Astrocyte (in vitro differentiated cells and primary cell): ENCODE measurements at regions not wholly inside any gene's neighbourhood (a gene's known extent, or its start where the extent isn't known, plus 50 kb on each side); places are given as distances from the start of the nearest gene placed in this dataset.

Experiments used
- DNase-seq: peaks from one replicate; pipeline ENCODE4 v3.0.0-alpha.2; 2010; ENCODE audit warnings: low read depth
- FAIRE-seq: peaks from 2 replicates; lab custom pipeline; 2011; peaks lifted over from hg19 to GRCh38; lab: Jason Lieb, UNC
- H2AFZ ChIP-seq: 2 replicates; pipeline ENCODE4 v1.6.0; 2012; ENCODE audit warnings: low read depth, low read length, inconsistent platforms
- H3K27ac ChIP-seq: 2 replicates; pipeline ENCODE4 v1.5.1; 2011; ENCODE audit warnings: low read depth, low read length, inconsistent platforms
- H3K27me3 ChIP-seq: 2 replicates; pipeline ENCODE4 v1.6.0; 2011; ENCODE audit warnings: low read length, inconsistent platforms; ENCODE audit not compliant: insufficient read depth
- H3K36me3 ChIP-seq: 2 replicates; pipeline ENCODE4 v1.5.1; 2011; ENCODE audit warnings: low read length, inconsistent platforms; ENCODE audit not compliant: insufficient read depth
- H3K4me1 ChIP-seq: 2 replicates; pipeline ENCODE4 v1.5.1; 2011; ENCODE audit warnings: low read length, inconsistent platforms; ENCODE audit not compliant: insufficient read depth
- H3K4me2 ChIP-seq: 2 replicates; pipeline ENCODE4 v1.6.0; 2012; ENCODE audit warnings: low read length, inconsistent platforms
- H3K4me3 ChIP-seq: 2 replicates; pipeline ENCODE4 v1.5.1; 2011; ENCODE audit warnings: low read depth, mild to moderate bottlenecking, low read length, inconsistent platforms; ENCODE audit not compliant: insufficient read depth
- H3K79me2 ChIP-seq: 2 replicates; pipeline ENCODE4 v1.6.0; 2012; ENCODE audit warnings: mild to moderate bottlenecking, low read length, inconsistent platforms; ENCODE audit not compliant: insufficient read depth
- H3K9ac ChIP-seq: 2 replicates; pipeline ENCODE4 v1.6.0; 2012; ENCODE audit warnings: mild to moderate bottlenecking, low read length, inconsistent platforms
- H3K9me3 ChIP-seq: 2 replicates; pipeline ENCODE4 v1.5.1; 2012; ENCODE audit warnings: low read depth, mild to moderate bottlenecking, low read length, inconsistent platforms; ENCODE audit not compliant: insufficient read depth
- H4K20me1 ChIP-seq: 2 replicates; pipeline ENCODE4 v1.6.0; 2012; ENCODE audit warnings: low read length, inconsistent platforms; ENCODE audit not compliant: insufficient read depth
- H3K27ac Mint-ChIP-seq: one replicate; pipeline ENCODE4 v1.8.0; 2021; ENCODE audit warnings: mild to moderate bottlenecking, mixed read lengths; ENCODE audit not compliant: unreplicated experiment
- H3K27me3 Mint-ChIP-seq: one replicate; pipeline ENCODE4 v1.8.0; 2021; ENCODE audit warnings: low read depth, mixed read lengths; ENCODE audit not compliant: unreplicated experiment
- H3K36me3 Mint-ChIP-seq: one replicate; pipeline ENCODE4 v1.8.0; 2021; ENCODE audit warnings: low read depth, mixed read lengths; ENCODE audit not compliant: unreplicated experiment
- H3K4me1 Mint-ChIP-seq: one replicate; pipeline ENCODE4 v1.8.0; 2021; ENCODE audit warnings: low read depth, mixed read lengths; ENCODE audit not compliant: unreplicated experiment
- H3K4me3 Mint-ChIP-seq: one replicate; pipeline ENCODE4 v1.8.0; 2021; ENCODE audit warnings: mild to moderate bottlenecking, moderate library complexity, mixed read lengths; ENCODE audit not compliant: unreplicated experiment
- H3K9me3 Mint-ChIP-seq: one replicate; pipeline ENCODE4 v1.8.0; 2021; ENCODE audit warnings: mild to moderate bottlenecking, mixed read lengths; ENCODE audit not compliant: unreplicated experiment
- EZH2 ChIP-seq: IDR thresholded peaks from 2 replicates; pipeline ENCODE4 v1.6.1; 2012; ENCODE audit warnings: mild to moderate bottlenecking, low read length, inconsistent platforms; ENCODE audit not compliant: insufficient read depth
- TF ChIP-seq, protein P1 (sequence below): IDR thresholded peaks from 2 replicates; pipeline ENCODE4 v1.5.1; 2011; ENCODE audit warnings: low read depth, mild to moderate bottlenecking, inconsistent platforms, low read length, moderate library complexity; ENCODE audit not compliant: insufficient read depth

DNA sequence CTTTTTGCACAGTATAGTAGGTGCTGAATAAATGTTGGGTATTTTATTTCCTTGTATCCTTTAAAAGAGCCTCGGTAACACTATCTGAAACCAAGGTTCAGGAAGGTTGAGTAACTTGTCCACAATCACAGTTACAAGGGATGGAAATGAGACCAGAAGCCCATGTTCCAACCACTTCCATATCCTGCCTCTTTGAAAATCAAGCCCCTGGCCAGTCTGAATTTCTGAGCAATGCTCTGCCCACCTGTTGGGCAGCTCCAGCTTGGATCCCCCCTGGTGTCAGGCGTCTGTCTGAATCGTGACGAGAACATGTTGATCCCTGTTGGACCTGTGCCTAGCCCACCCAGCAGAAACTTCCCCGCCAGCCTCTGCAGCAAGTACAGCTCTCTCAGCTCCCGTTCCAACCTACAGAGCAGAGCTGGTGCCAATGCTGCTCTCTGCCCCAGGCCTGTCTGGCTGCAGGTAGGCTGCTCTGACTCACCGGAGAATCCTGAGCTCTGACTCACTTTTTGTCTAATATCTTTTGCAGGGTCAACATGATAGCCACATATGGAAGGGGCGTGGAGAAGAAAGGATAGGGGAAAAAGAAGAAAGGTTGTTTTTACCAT lies 595.5 kb downstream of the INHBA start:
- Histone ChIP-seq H3K36me3 (no peaks in the 10 kb centered on the region), H3K4me3 (peak overlapping the region; percentile 35), H2AFZ (peak overlapping the region; percentile 42), H3K27ac (peak overlapping the region; percentile 63), H3K9me3 (no peaks in the 10 kb centered on the region), H3K4me1 (peaks cover 18% of the 10 kb centered on the region), H3K9ac (peak overlapping the region; percentile 25), H3K79me2 (no peaks in the 10 kb centered on the region), H4K20me1 (no peaks in the 10 kb centered on the region), H3K27me3 (no peaks in the 10 kb centered on the region), H3K4me2 (peak overlapping the region; percentile 69)
- H3K9me3 Mint-ChIP-seq, result no peaks in the 10 kb centered on the region
- H3K36me3 Mint-ChIP-seq, result no peaks in the 10 kb centered on the region
- DNase-seq (peak; percentile 73), FAIRE-seq (no peak)
- H3K4me3 Mint-ChIP-seq, result no peak overlapping the region
- H3K4me1 Mint-ChIP-seq, result peaks cover 38% of the 10 kb centered on the region
- no peaks in the 10 kb centered on the region for H3K27me3 Mint-ChIP-seq
- TF ChIP-seq, protein P1, sequence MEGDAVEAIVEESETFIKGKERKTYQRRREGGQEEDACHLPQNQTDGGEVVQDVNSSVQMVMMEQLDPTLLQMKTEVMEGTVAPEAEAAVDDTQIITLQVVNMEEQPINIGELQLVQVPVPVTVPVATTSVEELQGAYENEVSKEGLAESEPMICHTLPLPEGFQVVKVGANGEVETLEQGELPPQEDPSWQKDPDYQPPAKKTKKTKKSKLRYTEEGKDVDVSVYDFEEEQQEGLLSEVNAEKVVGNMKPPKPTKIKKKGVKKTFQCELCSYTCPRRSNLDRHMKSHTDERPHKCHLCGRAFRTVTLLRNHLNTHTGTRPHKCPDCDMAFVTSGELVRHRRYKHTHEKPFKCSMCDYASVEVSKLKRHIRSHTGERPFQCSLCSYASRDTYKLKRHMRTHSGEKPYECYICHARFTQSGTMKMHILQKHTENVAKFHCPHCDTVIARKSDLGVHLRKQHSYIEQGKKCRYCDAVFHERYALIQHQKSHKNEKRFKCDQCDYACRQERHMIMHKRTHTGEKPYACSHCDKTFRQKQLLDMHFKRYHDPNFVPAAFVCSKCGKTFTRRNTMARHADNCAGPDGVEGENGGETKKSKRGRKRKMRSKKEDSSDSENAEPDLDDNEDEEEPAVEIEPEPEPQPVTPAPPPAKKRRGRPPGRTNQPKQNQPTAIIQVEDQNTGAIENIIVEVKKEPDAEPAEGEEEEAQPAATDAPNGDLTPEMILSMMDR, result no peak
- H3K27ac Mint-ChIP-seq, result peak overlapping the region; percentile 95

DNA sequence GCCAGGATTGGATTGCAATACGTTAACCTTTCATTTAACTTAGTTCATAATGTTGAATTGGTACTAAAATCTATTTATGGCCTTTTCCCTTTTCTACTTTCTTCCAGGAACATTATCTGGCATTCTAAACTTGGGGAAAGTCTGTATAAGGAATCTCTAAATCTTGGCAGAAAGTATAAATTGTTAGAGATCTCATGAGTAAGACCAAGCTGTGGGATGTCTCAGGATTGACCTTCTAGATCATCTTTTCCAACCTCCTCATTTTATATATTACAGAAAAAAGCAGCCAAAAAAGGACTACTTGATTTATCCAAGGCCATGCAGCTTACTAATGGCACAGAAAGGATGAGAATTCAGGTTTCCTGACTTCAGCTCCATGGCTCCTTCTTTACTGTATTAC lies 598.3 kb downstream of the INHBA start:
- no peaks in the 10 kb centered on the region for H3K27me3 Mint-ChIP-seq
- Histone ChIP-seq H3K9ac (no peak overlapping the region), H2AFZ (no peak overlapping the region), H3K79me2 (no peaks in the 10 kb centered on the region), H3K4me2 (no peak overlapping the region), H3K4me3 (no peak overlapping the region), H3K36me3 (no peaks in the 10 kb centered on the region), H3K9me3 (no peaks in the 10 kb centered on the region), H3K4me1 (peaks cover 18% of the 10 kb centered on the region), H4K20me1 (no peaks in the 10 kb centered on the region), H3K27ac (peak overlapping the region; percentile 18), H3K27me3 (no peaks in the 10 kb centered on the region)
- FAIRE-seq (peak; percentile 32), DNase-seq (peak; percentile 70)
- no peaks in the 10 kb centered on the region for H3K36me3 Mint-ChIP-seq
- H3K4me3 Mint-ChIP-seq, result no peak overlapping the region
- H3K9me3 Mint-ChIP-seq, result no peaks in the 10 kb centered on the region
- peaks cover 34% of the 10 kb centered on the region for H3K4me1 Mint-ChIP-seq
- no peak overlapping the region for H3K27ac Mint-ChIP-seq
- TF ChIP-seq, protein P1, result no peak
- TF ChIP-seq EZH2, result no peak

DNA sequence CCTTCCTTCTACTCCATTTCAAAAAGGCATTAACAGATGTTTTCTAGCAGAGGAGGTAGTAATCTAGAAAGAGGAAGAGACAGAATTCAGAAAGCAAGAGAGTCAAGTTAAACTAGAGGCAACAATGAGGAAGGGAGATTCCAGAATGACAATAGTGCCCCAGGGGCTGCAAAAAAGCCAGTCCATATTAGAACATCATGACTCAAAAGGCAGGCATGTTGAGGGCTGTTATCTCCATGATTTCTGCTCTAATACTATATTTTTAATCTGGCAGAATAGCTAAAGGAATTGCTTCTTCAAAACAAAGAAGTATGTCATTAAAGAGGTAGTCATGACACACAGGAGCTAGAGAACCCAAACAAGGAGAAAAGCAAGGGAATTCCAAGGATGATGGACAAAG lies 599.6 kb downstream of the INHBA start:
- Mint-ChIP-seq H3K27ac (peak overlapping the region; percentile 77), H3K9me3 (no peaks in the 10 kb centered on the region), H3K36me3 (no peaks in the 10 kb centered on the region), H3K4me3 (no peak overlapping the region), H3K4me1 (peaks cover 34% of the 10 kb centered on the region), H3K27me3 (no peaks in the 10 kb centered on the region)
- DNase-seq, result peak; percentile 61
- H3K79me2 ChIP-seq, result no peaks in the 10 kb centered on the region
- no peak overlapping the region for H3K9ac ChIP-seq
- H3K9me3 ChIP-seq, result no peaks in the 10 kb centered on the region
- H3K4me1 ChIP-seq, result peaks cover 24% of the 10 kb centered on the region
- no peak for TF ChIP-seq EZH2
- TF ChIP-seq, protein P1, result no peak
- H3K27me3 ChIP-seq, result no peaks in the 10 kb centered on the region
- no peaks in the 10 kb centered on the region for H3K36me3 ChIP-seq
- H3K4me3 ChIP-seq, result no peak overlapping the region
- H3K4me2 ChIP-seq, result no peak overlapping the region
- peak; percentile 17 for FAIRE-seq
- H2AFZ ChIP-seq, result no peak overlapping the region
- no peaks in the 10 kb centered on the region for H4K20me1 ChIP-seq
- peak overlapping the region; percentile 41 for H3K27ac ChIP-seq
